ENCODE measurements at regions not wholly inside any gene's neighbourhood (a gene's known extent, or its start where the extent isn't known, plus 50 kb on each side); places are given as distances from the start of the nearest gene placed in this dataset.
A peak's percentile ranks its signal among the peaks of the same experiment; 100 is the strongest.

DNA sequence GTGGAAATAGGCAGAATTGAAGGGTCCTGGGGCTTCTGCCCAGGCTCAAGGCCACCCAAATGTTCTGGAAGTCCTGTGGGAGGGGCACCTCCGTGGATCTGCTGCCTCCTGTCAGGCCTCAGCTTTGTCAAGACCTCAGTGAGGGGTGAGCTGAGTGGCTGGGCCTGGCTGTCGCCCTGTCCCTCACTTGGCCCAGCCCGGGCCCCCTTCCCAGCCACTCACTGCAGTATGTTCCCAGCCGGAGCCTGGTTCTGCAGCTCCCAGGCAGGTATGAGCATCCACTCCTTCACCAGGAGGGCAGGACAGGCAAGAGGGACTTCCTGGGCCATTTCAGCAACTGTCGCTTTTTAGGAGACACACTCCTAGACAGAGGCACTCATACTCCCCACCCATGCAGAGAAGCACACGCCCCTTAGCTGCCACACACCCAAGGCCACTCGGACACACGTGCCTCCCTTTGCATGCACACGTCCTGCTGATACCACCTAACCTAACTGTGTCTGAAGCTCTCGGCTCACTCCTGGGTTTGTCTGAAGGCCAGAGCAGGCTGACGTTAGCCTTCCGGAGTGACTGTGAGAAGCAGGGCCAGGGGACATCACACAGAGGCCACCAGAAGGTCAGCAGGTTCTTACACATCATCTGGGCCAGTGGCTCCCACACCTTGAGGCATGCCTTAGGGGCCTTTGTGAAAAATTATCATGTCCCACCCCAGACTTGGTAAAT is 72.2 kb upstream of the COL13A1 start:
- intact Hi-C loops (cut with micrococcal nuclease), result no loop called here
- peaks cover 15% of the 10 kb centered on the region for H3K4me1 Mint-ChIP-seq
- H3K4me3 Mint-ChIP-seq, result no peak overlapping the region
- H3K36me3 Mint-ChIP-seq (ENCODE audit: low read depth), result no peaks in the 10 kb centered on the region
- H3K27ac Mint-ChIP-seq, result no peak overlapping the region
- peaks cover 11% of the 10 kb centered on the region for H3K27me3 Mint-ChIP-seq
- DNase-seq, result no peak
- no peaks in the 10 kb centered on the region for H3K9me3 Mint-ChIP-seq

DNA sequence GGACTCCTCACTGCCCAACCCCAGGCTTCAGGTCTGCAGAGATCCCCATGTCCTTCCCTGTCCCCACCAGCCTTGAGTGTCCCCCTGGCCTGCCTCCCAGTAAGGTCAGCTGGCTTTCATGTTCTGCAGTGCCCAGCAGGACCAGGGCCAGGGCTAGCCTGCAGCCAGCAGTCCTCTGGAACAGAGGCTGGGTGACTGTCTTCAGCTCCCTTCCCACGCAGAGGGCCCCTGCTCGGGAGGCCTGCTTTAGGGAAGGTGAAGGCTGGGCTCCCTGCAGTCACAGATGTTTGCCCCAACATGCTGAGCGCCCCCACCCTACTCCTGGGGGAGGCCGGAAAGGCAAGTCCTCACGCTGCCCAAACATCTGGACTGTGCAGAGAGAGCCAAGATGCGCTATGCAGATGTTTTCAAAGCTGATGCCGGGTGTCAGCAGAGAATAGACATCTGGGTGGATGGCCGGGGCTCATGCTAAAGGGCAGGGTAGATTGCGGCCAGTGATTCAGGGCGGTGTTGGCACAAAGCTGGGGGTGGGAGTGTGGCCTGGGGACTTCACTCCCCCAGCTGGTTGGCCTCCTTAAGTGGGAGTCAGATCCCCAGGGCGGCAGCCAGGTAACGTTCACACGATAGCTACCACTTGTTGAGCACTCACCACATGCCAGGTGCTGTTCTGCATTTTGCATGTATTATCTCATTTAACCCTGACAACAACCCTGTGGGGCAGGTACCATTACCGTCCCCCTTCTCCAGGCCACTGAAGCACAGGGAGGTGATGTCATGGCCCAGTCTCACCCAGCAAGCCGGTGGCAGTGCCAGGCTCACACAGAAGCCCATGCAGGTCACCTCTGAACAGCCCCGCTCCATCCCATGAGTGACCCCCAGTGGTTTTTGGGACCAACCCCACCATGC is 71.2 kb upstream of the COL13A1 start:
- Mint-ChIP-seq H3K27ac (no peak overlapping the region), H3K9me3 (no peaks in the 10 kb centered on the region), H3K4me3 (no peak overlapping the region), H3K4me1 (peaks cover 23% of the 10 kb centered on the region), H3K27me3 (peaks cover 8% of the 10 kb centered on the region), H3K36me3 (ENCODE audit: low read depth) (no peaks in the 10 kb centered on the region)
- no peak for DNase-seq
- intact Hi-C loops (cut with micrococcal nuclease), result no loop called here

DNA sequence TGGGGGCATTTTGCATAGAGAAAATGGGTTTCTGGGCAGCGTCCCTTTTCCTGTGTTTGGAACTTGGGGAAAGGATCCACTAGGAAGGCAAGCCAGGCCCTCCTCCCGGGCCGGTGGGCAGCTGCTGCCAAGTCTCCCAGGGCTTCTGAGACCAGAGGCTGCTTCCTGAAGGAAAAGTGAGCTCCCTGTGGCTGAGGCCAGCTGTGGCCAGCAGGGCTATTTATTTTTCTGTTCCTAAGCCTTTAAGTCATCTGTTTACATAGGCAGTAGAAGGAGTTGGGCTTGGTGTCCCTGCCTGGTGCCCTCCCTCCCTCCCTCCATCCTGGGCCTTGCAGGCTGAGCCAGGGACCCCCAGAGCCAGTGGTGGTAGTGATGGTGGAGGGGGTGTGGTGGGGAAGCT is 70.5 kb upstream of the COL13A1 start:
- Mint-ChIP-seq H3K9me3 (no peaks in the 10 kb centered on the region), H3K27me3 (peaks cover 8% of the 10 kb centered on the region), H3K4me1 (peaks cover 27% of the 10 kb centered on the region), H3K36me3 (ENCODE audit: low read depth) (no peaks in the 10 kb centered on the region), H3K27ac (no peak overlapping the region), H3K4me3 (no peak overlapping the region)
- intact Hi-C loops (cut with micrococcal nuclease), result no loop called here
- DNase-seq, result no peak

DNA sequence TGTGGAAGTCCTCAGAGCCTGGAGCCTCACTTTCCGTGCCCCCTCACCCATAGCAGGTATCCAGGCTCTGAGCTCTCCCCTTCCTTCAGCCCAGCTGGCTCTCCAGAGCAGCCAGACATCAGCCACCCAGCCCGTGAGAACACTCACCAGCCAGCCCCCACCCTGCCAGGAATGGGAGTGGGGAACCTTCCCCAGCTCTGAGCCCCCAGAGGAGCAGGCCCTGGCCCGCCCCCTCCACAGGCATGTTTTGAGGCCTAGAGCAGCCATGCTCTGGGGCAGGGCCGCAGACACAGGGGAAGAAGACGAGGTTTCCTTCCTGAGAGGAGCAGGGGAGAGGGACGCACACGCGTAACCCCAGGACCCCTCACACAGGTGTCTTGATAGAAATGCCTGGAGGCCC is 70.0 kb upstream of the COL13A1 start:
- Mint-ChIP-seq H3K9me3 (no peaks in the 10 kb centered on the region), H3K4me1 (peaks cover 27% of the 10 kb centered on the region), H3K27me3 (peaks cover 4% of the 10 kb centered on the region), H3K4me3 (no peak overlapping the region), H3K36me3 (ENCODE audit: low read depth) (no peaks in the 10 kb centered on the region), H3K27ac (no peak overlapping the region)
- no peak for DNase-seq
- intact Hi-C loops (cut with micrococcal nuclease), result no loop called here

DNA sequence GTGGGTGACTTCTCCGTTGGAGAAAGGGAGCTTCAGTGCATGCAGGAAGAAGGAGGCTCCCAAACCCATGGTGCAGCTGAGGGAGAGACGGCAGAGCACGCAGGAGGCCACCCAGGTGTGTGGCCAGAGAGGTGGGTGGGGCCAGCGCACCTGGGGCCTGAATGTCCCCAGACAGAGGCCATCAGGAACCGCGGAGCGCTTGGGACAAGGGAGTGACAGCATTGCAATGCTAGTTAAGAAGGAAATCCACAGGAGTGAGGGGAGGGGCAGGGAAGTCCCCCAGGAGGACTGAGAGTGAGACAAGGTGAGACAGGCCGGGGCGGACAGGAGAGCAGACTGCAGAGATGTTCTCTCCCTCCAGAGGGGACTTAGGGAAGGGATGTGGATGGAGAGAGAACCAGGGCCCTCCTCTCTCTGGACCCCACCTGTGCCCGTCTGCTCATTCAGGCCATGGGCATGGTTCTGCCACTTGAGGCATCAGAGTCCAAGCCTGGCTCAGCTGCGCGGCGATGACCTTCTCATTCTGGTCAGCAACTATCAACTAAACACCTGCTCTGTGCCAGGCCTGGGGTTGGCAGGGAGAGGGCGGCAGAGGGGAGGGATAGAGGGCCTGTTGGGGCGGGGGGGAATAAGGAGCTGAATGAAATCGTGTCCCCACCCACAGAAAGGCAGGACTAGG is 69.4 kb upstream of the COL13A1 start:
- Mint-ChIP-seq H3K4me3 (no peak overlapping the region), H3K4me1 (peaks cover 27% of the 10 kb centered on the region), H3K9me3 (no peaks in the 10 kb centered on the region), H3K27me3 (peaks cover 4% of the 10 kb centered on the region), H3K36me3 (ENCODE audit: low read depth) (no peaks in the 10 kb centered on the region), H3K27ac (no peak overlapping the region)
- intact Hi-C loops (cut with micrococcal nuclease), result no loop called here
- no peak for DNase-seq

DNA sequence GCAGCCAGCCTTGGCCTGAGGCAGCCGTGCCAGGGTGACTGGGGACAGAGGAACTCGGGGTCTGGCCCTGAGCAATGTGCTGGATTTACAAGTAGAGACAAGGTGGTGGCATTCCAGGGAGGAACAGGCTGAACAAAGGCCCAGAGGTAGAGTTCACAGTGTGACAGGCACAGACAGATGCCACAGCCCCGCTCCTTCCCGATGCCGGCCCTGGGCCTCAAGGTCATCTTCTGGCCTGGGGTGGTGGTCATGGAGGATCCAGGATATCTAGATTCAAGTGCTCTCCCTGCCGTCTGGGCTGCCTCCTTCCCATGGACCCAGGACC is 68.9 kb upstream of the COL13A1 start:
- intact Hi-C loops (cut with micrococcal nuclease), result no loop called here
- H3K27me3 Mint-ChIP-seq, result peaks cover 4% of the 10 kb centered on the region
- DNase-seq, result no peak
- peaks cover 27% of the 10 kb centered on the region for H3K4me1 Mint-ChIP-seq
- H3K9me3 Mint-ChIP-seq, result no peaks in the 10 kb centered on the region
- no peak overlapping the region for H3K4me3 Mint-ChIP-seq
- no peaks in the 10 kb centered on the region for H3K36me3 Mint-ChIP-seq (ENCODE audit: low read depth)
- H3K27ac Mint-ChIP-seq, result no peak overlapping the region

DNA sequence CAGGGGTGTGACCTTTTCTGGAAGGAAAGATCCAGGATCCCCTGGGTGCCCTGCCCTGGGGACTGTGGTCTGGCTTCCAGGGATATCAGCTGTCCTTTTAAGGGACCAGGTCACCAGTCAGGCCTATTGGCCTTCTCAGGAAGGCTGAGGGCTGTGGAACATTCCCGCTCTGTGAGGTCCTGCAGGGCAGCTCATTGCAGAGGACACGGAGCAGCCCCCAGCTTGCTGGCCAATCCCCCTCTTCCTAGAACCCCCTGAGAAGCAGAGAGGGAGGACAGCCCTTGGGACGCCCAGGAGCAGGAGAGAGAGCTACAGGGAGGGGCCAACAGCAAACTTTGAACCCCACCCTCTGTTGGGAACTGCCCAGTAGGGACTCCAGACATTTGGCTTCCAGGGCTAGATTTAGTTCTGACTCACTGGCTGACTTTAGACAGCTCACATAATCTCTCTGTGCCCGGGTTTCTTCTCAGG is 67.9 kb upstream of the COL13A1 start:
- no peaks in the 10 kb centered on the region for H3K9me3 Mint-ChIP-seq
- peaks cover 4% of the 10 kb centered on the region for H3K27me3 Mint-ChIP-seq

DNA sequence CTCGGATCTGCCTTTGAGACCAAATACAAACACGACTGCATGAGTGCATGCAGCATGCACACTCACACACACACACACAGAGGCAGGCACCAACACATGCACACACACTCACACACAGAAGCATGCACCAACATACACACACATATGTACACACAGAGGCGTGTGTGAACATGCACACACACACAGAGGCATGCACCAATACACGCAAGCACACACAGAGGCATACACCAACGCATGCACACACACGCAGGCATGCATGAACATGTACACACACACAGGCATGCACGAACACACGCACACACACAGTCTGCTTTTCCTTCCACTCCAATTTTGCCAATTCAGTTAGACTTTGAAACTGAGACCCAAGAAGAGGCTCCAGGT is 67.3 kb upstream of the COL13A1 start:
- DNase-seq, result no peak
- Mint-ChIP-seq H3K9me3 (no peaks in the 10 kb centered on the region), H3K4me3 (peak overlapping the region; percentile 24), H3K27ac (peak overlapping the region; percentile 1), H3K27me3 (peaks cover 7% of the 10 kb centered on the region), H3K36me3 (ENCODE audit: low read depth) (no peaks in the 10 kb centered on the region), H3K4me1 (peaks cover 18% of the 10 kb centered on the region)
- intact Hi-C loops (cut with micrococcal nuclease), result no loop called here

More for the DNA sequence above, 67.9 kb upstream of the COL13A1 start:
- intact Hi-C loops (cut with micrococcal nuclease), result no loop called here
- peaks cover 18% of the 10 kb centered on the region for H3K4me1 Mint-ChIP-seq
- H3K27ac Mint-ChIP-seq, result no peak overlapping the region
- no peak for DNase-seq
- H3K36me3 Mint-ChIP-seq (ENCODE audit: low read depth), result no peaks in the 10 kb centered on the region
- H3K4me3 Mint-ChIP-seq, result no peak overlapping the region

DNA sequence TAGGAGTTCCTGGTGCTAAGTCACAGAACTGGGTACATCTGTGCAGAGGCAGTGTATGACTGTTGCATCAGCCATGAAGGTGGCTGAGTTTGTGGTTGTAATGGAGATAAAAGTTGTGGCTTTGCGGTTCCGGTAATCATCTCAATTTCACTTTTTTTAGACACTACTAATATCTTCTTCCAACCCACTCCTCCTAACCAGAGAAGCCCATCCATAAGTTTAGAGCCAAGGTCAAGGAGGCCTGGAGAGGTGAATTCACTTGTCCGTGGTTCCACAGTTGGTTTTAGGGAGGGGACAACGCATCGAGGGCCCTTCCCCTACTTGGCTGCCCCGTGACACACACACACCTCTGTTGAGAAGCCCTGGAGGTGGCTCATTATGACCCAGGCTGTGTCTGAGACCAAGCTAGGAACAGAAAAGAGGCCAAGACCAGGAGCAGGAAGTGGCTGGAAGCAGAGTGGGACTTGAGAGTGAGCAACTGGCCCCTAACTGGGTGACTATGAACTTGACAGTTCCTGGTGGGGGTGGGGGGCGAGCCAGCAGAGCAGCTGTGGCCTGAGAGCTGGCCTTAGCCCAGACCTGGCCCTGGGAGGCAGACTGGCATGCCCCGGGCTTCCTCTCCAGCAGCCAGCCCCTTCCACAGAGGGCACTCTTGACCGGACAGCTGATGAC is 66.8 kb upstream of the COL13A1 start:
- peak; percentile 63 for DNase-seq
- intact Hi-C loops (cut with micrococcal nuclease), result no loop called here
- Mint-ChIP-seq H3K9me3 (no peaks in the 10 kb centered on the region), H3K4me1 (peaks cover 18% of the 10 kb centered on the region), H3K4me3 (peak overlapping the region; percentile 7), H3K27ac (peak overlapping the region; percentile 1), H3K36me3 (ENCODE audit: low read depth) (no peaks in the 10 kb centered on the region), H3K27me3 (peaks cover 7% of the 10 kb centered on the region)

DNA sequence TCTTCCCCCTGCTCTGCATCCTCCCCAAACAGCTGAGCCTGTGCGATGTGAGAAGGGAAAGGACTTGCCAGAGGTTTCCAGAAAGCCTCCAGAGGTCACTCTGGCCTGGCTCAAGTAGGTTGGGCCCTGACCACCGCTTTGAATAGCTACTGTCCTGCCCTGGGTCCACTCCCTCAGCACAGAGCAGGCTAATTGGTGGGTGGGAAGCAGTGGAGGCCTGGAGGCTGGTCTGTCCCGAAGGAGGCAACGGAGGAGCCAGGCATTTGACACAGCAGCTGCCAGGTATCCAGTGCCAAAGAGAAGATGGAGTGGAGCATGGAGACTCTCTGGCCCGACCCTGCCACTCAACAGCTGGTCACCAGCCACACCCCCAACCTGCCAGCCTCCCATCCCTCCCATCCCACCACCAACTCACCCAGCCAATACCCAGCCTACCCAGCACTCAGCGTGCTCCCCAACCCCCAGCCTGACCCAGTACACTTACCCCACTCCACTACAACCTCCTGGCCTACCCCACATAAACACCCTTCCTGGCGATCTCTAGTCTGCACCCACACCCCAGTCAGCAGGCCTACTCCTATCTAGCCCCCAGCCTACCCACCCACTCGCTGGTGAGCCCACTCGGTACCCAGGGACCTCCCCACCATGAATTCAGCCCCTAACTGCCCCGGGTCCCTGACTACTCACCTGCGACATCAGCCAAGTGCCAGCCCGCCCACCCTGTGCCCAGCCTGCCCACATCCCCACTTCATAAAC is 64.6 kb upstream of the COL13A1 start:
- no peak overlapping the region for H3K4me3 Mint-ChIP-seq
- peaks cover 18% of the 10 kb centered on the region for H3K4me1 Mint-ChIP-seq
- no peaks in the 10 kb centered on the region for H3K36me3 Mint-ChIP-seq (ENCODE audit: low read depth)
- intact Hi-C loops (cut with micrococcal nuclease), result no loop called here
- peaks cover 13% of the 10 kb centered on the region for H3K27me3 Mint-ChIP-seq
- H3K27ac Mint-ChIP-seq, result no peak overlapping the region
- no peak for DNase-seq
- no peaks in the 10 kb centered on the region for H3K9me3 Mint-ChIP-seq

DNA sequence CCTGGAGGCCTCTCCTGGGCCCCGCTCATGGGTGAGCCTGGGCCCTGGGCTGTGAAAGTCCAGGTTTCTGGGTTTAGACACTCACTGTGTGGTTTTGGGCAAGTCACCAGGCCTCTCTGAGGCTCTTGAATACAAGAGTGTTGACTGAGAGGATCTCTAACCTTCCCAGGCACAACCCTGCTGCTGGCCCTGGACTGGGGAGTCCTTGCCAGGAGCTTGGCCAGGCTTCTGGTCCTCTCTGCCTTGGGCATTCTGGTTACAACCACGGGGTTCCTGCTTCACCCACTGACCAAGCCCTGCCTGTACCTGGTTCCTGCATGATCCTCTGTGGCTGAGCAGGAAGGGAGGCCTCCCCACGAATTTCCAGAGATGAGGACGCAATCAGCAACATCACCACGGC is 63.6 kb upstream of the COL13A1 start:
- no peak overlapping the region for H3K27ac Mint-ChIP-seq
- intact Hi-C loops (cut with micrococcal nuclease), result no loop called here
- no peaks in the 10 kb centered on the region for H3K9me3 Mint-ChIP-seq
- H3K27me3 Mint-ChIP-seq, result peaks cover 15% of the 10 kb centered on the region
- H3K4me3 Mint-ChIP-seq, result no peak overlapping the region
- no peaks in the 10 kb centered on the region for H3K36me3 Mint-ChIP-seq (ENCODE audit: low read depth)
- peaks cover 18% of the 10 kb centered on the region for H3K4me1 Mint-ChIP-seq
- DNase-seq, result no peak

DNA sequence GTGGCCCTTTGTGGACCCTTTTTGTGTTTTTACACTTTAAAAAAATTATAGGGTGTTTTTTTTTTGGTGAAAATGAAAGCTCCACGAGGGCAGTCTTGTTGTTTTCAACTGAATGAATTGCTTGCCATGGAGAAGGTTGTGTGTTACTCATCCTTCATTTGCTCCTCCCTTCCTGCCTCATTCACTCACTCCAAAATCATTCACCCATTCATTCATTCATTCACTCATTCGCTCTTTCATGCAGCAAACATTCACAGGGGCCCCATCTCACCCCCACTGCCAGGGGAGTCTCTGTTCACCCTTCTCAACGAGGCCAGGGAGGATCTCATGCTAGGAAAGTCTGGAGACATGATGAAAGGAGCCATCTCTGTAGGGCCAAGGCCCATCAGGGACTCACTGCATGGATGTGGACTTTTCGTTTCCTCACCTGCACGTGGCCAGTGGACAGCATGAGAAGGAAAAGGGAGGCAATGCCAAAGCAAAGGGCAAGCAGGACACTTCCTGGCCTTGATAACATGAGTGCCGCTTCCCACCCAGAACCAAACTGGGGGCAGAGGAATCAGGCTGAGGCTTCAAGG is 62.8 kb upstream of the COL13A1 start:
- H3K36me3 Mint-ChIP-seq (ENCODE audit: low read depth), result no peaks in the 10 kb centered on the region
- no peak overlapping the region for H3K27ac Mint-ChIP-seq
- H3K4me1 Mint-ChIP-seq, result peaks cover 17% of the 10 kb centered on the region
- H3K27me3 Mint-ChIP-seq, result peaks cover 15% of the 10 kb centered on the region
- intact Hi-C loops (cut with micrococcal nuclease), result no loop called here
- H3K9me3 Mint-ChIP-seq, result no peaks in the 10 kb centered on the region
- no peak overlapping the region for H3K4me3 Mint-ChIP-seq
- DNase-seq, result no peak

DNA sequence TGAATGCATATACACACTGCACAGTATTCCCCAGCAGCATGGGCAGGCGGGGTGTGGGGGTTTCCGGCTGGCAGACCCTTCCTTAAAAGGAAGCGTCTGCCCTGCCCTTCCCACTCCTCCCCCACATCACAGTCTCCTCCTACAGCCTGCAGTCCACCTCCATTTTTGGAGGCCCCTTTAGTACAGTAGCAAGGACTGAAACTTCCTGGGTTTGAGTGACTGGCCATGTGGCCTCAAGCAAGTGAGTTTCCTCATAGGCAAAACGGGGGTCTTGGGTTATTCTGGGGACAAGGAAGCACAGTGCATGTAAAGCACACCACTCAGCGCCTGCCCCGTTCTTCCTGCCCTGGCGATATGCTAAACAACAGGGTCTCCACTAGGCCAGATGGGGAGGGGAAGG is 62.1 kb upstream of the COL13A1 start:
- intact Hi-C loops (cut with micrococcal nuclease), result no loop called here
- Mint-ChIP-seq H3K4me3 (no peak overlapping the region), H3K4me1 (peaks cover 10% of the 10 kb centered on the region), H3K27me3 (peaks cover 15% of the 10 kb centered on the region), H3K36me3 (ENCODE audit: low read depth) (no peaks in the 10 kb centered on the region), H3K9me3 (no peaks in the 10 kb centered on the region), H3K27ac (no peak overlapping the region)
- no peak for DNase-seq

Data from activated CD4-positive, alpha-beta T cell treated with anti-CD3 and anti-CD28 coated beads, Interleukin-2, amount 10 ng/mL, durations not matched to agents 24 days and 14 days (primary cell).